B cell (primary cell): ENCODE measurements at regions not wholly inside any gene's neighbourhood (a gene's known extent, or its start where the extent isn't known, plus 50 kb on each side); places are given as distances from the start of the nearest gene placed in this dataset.

Experiments used
- ATAC-seq: fragments of 200-7000 bp; cut with Tn5 transposase; one replicate; pipeline ENCODE4 v1.10.0; 2021; ENCODE audit warnings: low read depth, mild to moderate bottlenecking, moderate number of reproducible peaks, moderate library complexity
- CTCF ChIA-PET: fragments of 350-600 bp; sonication (Branson Sonifier 250); formaldehyde crosslinking; loops from one replicate; lab custom pipeline; 2021; ENCODE audit warnings: antibody characterized with exemption, inconsistent platforms; lab: Charles Lee
- POLR2A ChIA-PET: fragments of 350-600 bp; sonication (Branson Sonifier 250); formaldehyde crosslinking; loops from one replicate; lab custom pipeline; 2021; ENCODE audit warnings: antibody characterized with exemption; lab: Charles Lee
- DNase-seq: peaks from one replicate; pipeline ENCODE4 v3.0.0; 2013
- H2AFZ ChIP-seq: 2 replicates; pipeline ENCODE4 v1.6.1; 2012; ENCODE audit warnings: mild to moderate bottlenecking, low read depth, low read length; ENCODE audit not compliant: insufficient read depth, poor library complexity, severe bottlenecking
- H3K27ac ChIP-seq, 2 donors: 1 replicate in 1 of 2; 2 replicates in 1 of 2; pipeline ENCODE4 v1.5.1; 2012 to 2013; ENCODE audit warnings: low read length in 2 of 2, mild to moderate bottlenecking in 2 of 2, moderate library complexity in 1 of 2
- H3K27me3 ChIP-seq, 4 experiments: fragments of 200-600 bp in 1 of 4; sonication (generic) in 1 of 4; replicated peaks in 1 of 4; 1 replicate in 2 of 4; 2 replicates in 2 of 4; pipeline versions ENCODE4 v1.6.1 to v1.7.0; 2013 to 2016; ENCODE audit warnings: low read length in 3 of 4, mild to moderate bottlenecking in 2 of 4, mixed read lengths in 1 of 4, moderate library complexity in 1 of 4; ENCODE audit not compliant: insufficient read depth in 4 of 4, control insufficient read depth in 3 of 4; ENCODE audit errors: control extremely low read depth in 1 of 4
- H3K36me3 ChIP-seq, 2 experiments: replicated peaks in 1 of 2; 1 replicate in 1 of 2; 2 replicates in 1 of 2; pipeline versions ENCODE4 v1.6.1 to v1.7.1; 2013; ENCODE audit warnings: low read length in 1 of 2; ENCODE audit not compliant: insufficient read depth in 2 of 2, control insufficient read depth in 1 of 2; ENCODE audit errors: control extremely low read depth in 1 of 2, extremely low read depth in 1 of 2
- H3K4me1 ChIP-seq, 2 donors: fragments of 200-600 bp in 1 of 2; sonication (generic) in 1 of 2; 1 replicate in 1 of 2; 2 replicates in 1 of 2; pipeline versions ENCODE4 v1.5.1 to v1.6.1; 2013 to 2017; ENCODE audit warnings: low read length in 2 of 2; ENCODE audit not compliant: control insufficient read depth in 2 of 2, insufficient read depth in 2 of 2
- H3K4me2 ChIP-seq: replicated peaks from 2 replicates; pipeline ENCODE3; 2012; ENCODE audit warnings: mild to moderate bottlenecking, low read depth, low read length; ENCODE audit not compliant: poor library complexity, severe bottlenecking
- H3K4me3 ChIP-seq, 5 experiments: fragments of 200-600 bp in 1 of 5; sonication (generic) in 1 of 5; 1 replicate in 3 of 5; 2 replicates in 2 of 5; pipeline versions ENCODE4 v1.5.1 to v1.7.0; 2011 to 2016; ENCODE audit warnings: low read length in 4 of 5, mild to moderate bottlenecking in 4 of 5, low read depth in 2 of 5, control low read depth in 1 of 5, moderate library complexity in 1 of 5; ENCODE audit not compliant: insufficient read depth in 1 of 5; ENCODE audit errors: control extremely low read depth in 1 of 5, extremely low read depth in 1 of 5
- H3K79me2 ChIP-seq: fragments of 200-600 bp; sonication (generic); one replicate; pipeline ENCODE4 v1.6.0; 2016; ENCODE audit warnings: low read length; ENCODE audit not compliant: control insufficient read depth, insufficient read depth
- H3K9ac ChIP-seq: fragments of 200-600 bp; sonication (generic); 2 replicates; pipeline ENCODE4 v1.6.1; 2017; ENCODE audit warnings: mild to moderate bottlenecking, low read length, moderate library complexity
- H3K9me3 ChIP-seq, 3 donors: one replicate each; pipeline versions ENCODE4 v1.6.1 to v1.7.1; 2013; ENCODE audit warnings: low read length in 2 of 3; ENCODE audit not compliant: control insufficient read depth in 2 of 3, insufficient read depth in 1 of 3; ENCODE audit errors: control extremely low read depth in 1 of 3
- H4K20me1 ChIP-seq: 2 replicates; pipeline ENCODE4 v1.6.0; 2012; ENCODE audit warnings: mild to moderate bottlenecking, low read length; ENCODE audit not compliant: insufficient read depth, control insufficient read depth, poor library complexity, severe bottlenecking
- H3K27ac Mint-ChIP-seq: one replicate; pipeline ENCODE4 v1.8.0; 2021; ENCODE audit warnings: mixed read lengths
- H3K27me3 Mint-ChIP-seq: one replicate; pipeline ENCODE4 v1.8.0; 2021; ENCODE audit warnings: mixed read lengths
- H3K4me1 Mint-ChIP-seq: one replicate; pipeline ENCODE4 v1.8.0; 2021; ENCODE audit warnings: mixed read lengths
- H3K4me3 Mint-ChIP-seq: one replicate; pipeline ENCODE4 v1.8.0; 2021; ENCODE audit warnings: mixed read lengths
- H3K9me3 Mint-ChIP-seq: one replicate; pipeline ENCODE4 v1.8.0; 2022; ENCODE audit warnings: mixed read lengths; ENCODE audit not compliant: insufficient read depth
- EZH2 ChIP-seq: IDR thresholded peaks from 2 replicates; pipeline ENCODE4 v1.6.1; 2012; ENCODE audit warnings: borderline replicate concordance, low read depth, mild to moderate bottlenecking, moderate library complexity, low read length; ENCODE audit not compliant: insufficient read depth, poor library complexity, severe bottlenecking
- WGBS: methylation state at CpG from one replicate; pipeline ENCODE4 v1.1.5; 2013; ENCODE audit warnings: missing lambda C conversion rate; ENCODE audit not compliant: insufficient coverage; 5-methylcytosine and 5-hydroxymethylcytosine counted together
- intact Hi-C: fragments of 100-400 bp; cut with micrococcal nuclease; formaldehyde crosslinking; loops from one replicate; pipeline ENCODE4 v1.10.0; 2022
- TF ChIP-seq, protein P1 (sequence below): fragments of 200-600 bp; IDR thresholded peaks from one replicate; pipeline ENCODE4 v1.8.0; 2022; ENCODE audit warnings: antibody characterized with exemption, mild to moderate bottlenecking

DNA sequence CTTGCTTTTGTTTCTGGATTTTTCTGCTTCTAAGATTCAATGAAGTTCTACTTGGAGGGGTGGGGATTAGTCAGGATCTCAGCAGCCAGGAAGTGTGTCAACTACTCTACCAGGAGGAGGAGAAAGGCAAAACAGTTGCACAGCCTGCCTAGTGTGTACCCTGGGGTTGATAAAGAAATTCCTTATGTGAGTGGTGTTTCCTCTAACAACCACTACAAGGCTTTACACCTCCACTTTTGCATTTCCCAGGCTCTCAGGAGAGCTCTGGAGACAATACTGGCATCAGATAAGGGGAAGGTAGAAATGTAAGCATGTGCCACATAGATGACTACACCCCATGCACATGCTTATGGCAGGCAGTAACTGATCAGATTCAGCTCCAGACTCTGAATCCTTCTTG lies 174.6 kb downstream of the TOX3 start:
- Histone ChIP-seq H3K27me3 (no peaks in the 10 kb centered on the region), H3K9ac (no peak overlapping the region), H3K79me2 (no peaks in the 10 kb centered on the region), H3K9me3 (peaks cover 0 to 4% (median 0%) of the 10 kb centered on the region in 3 donors), H3K27ac (no peak overlapping the region), H3K4me3 (no peak overlapping the region), H3K36me3 (no peaks in the 10 kb centered on the region), H3K4me2 (no peak overlapping the region), H3K4me1 (no peaks in the 10 kb centered on the region), H4K20me1 (no peaks in the 10 kb centered on the region), H2AFZ (no peak overlapping the region)
- Mint-ChIP-seq H3K27ac (no peak overlapping the region), H3K4me3 (no peak overlapping the region), H3K4me1 (no peaks in the 10 kb centered on the region), H3K27me3 (no peaks in the 10 kb centered on the region), H3K9me3 (peaks cover 3% of the 10 kb centered on the region)
- intact Hi-C loops: no loop called here
- no peak for DNase-seq
- ChIA-PET CTCF (no interaction called here), POLR2A (no interaction called here)
- TF ChIP-seq, protein P1, sequence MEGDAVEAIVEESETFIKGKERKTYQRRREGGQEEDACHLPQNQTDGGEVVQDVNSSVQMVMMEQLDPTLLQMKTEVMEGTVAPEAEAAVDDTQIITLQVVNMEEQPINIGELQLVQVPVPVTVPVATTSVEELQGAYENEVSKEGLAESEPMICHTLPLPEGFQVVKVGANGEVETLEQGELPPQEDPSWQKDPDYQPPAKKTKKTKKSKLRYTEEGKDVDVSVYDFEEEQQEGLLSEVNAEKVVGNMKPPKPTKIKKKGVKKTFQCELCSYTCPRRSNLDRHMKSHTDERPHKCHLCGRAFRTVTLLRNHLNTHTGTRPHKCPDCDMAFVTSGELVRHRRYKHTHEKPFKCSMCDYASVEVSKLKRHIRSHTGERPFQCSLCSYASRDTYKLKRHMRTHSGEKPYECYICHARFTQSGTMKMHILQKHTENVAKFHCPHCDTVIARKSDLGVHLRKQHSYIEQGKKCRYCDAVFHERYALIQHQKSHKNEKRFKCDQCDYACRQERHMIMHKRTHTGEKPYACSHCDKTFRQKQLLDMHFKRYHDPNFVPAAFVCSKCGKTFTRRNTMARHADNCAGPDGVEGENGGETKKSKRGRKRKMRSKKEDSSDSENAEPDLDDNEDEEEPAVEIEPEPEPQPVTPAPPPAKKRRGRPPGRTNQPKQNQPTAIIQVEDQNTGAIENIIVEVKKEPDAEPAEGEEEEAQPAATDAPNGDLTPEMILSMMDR: no peak
- no peak for TF ChIP-seq EZH2
- ATAC-seq: no peak

DNA sequence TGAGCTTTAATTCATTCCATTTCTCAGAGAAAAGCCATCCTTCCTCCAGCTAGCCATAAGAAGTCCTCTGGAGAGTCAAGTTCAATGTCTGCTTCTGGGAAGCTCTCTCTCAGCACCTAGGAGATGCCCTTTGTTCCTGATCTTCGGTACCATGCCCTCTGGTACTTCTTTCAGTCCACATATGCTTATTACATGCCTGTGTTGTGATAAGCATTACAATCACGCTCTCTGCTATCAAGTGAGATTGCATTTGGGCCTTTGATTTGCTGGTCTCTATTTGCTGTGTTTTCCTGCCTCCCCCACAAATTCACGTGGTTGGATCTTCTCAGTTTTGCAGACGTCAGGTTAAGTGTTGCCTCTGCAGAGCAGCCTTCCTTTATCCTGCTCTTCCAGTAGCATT lies 178.1 kb downstream of the TOX3 start:
- Histone ChIP-seq H3K4me3 (no peak overlapping the region), H3K9ac (no peak overlapping the region), H3K36me3 (no peaks in the 10 kb centered on the region), H2AFZ (no peak overlapping the region), H3K4me1 (no peaks in the 10 kb centered on the region), H3K9me3 (peaks cover 0 to 4% (median 0%) of the 10 kb centered on the region in 3 donors), H4K20me1 (no peaks in the 10 kb centered on the region), H3K79me2 (no peaks in the 10 kb centered on the region), H3K27ac (no peak overlapping the region), H3K27me3 (no peaks in the 10 kb centered on the region), H3K4me2 (no peak overlapping the region)
- intact Hi-C loops: no loop called here
- no CpG with 5 or more reads among the region's 4 CpGs for WGBS
- ATAC-seq: no peak
- H3K4me1 Mint-ChIP-seq: no peaks in the 10 kb centered on the region
- H3K4me3 Mint-ChIP-seq: no peak overlapping the region
- ChIA-PET CTCF (no interaction called here), POLR2A (no interaction called here)
- TF ChIP-seq, protein P1: no peak
- TF ChIP-seq EZH2: no peak
- no peak for DNase-seq
- peaks cover 3% of the 10 kb centered on the region for H3K9me3 Mint-ChIP-seq
- H3K27me3 Mint-ChIP-seq: no peaks in the 10 kb centered on the region
- no peak overlapping the region for H3K27ac Mint-ChIP-seq
